ENCODE measurements at regions not wholly inside any gene's neighbourhood (a gene's known extent, or its start where the extent isn't known, plus 50 kb on each side); places are given as distances from the start of the nearest gene placed in this dataset.

- TF ChIP-seq ZNF10 (tag by site-specific recombination; IDR thresholded peaks at IDR 0.05) (no peak), ZNF791 (tag by site-specific recombination; IDR thresholded peaks at IDR 0.05) (no peak), ZIC2 (tag by site-specific recombination; IDR thresholded peaks at IDR 0.05) (peak; percentile 76), SCRT2 (tag by site-specific recombination; IDR thresholded peaks at IDR 0.05) (peak; percentile 76), PATZ1 (tag by site-specific recombination; IDR thresholded peaks at IDR 0.05) (no peak), ZBTB21 (tag by site-specific recombination; IDR thresholded peaks at IDR 0.05) (peak; percentile 83)
Observed at GRCh38 chr1:115560027-115560426, 81.7 kb upstream of the VANGL1 start (continued).

- CTCF ChIA-PET = interaction anchor here (0.8 kb wide), 1 partner anchor 13 kb away, joined by 3 read pairs; no protein-coding TSS in a partner anchor
- TF ChIP-seq ZNF560 (tag by site-specific recombination; IDR thresholded peaks at IDR 0.05; ENCODE audit: borderline replicate concordance) = no peak
- no peak for TF ChIP-seq ZBTB17 (tag by site-specific recombination; IDR thresholded peaks at IDR 0.05)
- TF ChIP-seq ZNF571 (tag by site-specific recombination; IDR thresholded peaks at IDR 0.05) = no peak
- Histone ChIP-seq H3K4me1 (ENCODE audit: control insufficient read depth, insufficient read depth, low read length) (no peaks in the 10 kb centered on the region), H3K4me3 (ENCODE audit: low read depth, low read length) (no peak overlapping the region), H3K9me3 (ENCODE audit: control insufficient read depth, insufficient read depth, low read depth, low read length) (no peaks in the 10 kb centered on the region), H3K27ac (ENCODE audit: extremely low read depth, low read depth, low read length) (no peak overlapping the region), H3K36me3 (ENCODE audit: control insufficient read depth in 2 of 2, insufficient read depth in 1 of 2, low read length in 2 of 2) (no peaks in the 10 kb centered on the region)
- POLR2A ChIA-PET = no interaction called here
Observed at GRCh38 chr1:115558275-115558674, 83.5 kb upstream of the VANGL1 start.

GRCh38 chr1:115557715-115558114 lies 84.1 kb upstream of the VANGL1 start:
- no peak overlapping the region for H3K4me3 ChIP-seq (ENCODE audit: low read depth, low read length)
- POLR2A ChIA-PET = no interaction called here
- TF ChIP-seq ZNF350 (tag by site-specific recombination; IDR thresholded peaks at IDR 0.05) = 0 out of 2 replicates have a peak, but pooled peaks have one; percentile 7
- TF ChIP-seq RBAK (tag by site-specific recombination; IDR thresholded peaks at IDR 0.05) = no peak
- TF ChIP-seq ZIC2 (tag by site-specific recombination; IDR thresholded peaks at IDR 0.05) = peak; percentile 29; the same call in 1 of the 2 replicates
- TF ChIP-seq ZNF660 (tag by site-specific recombination; IDR thresholded peaks at IDR 0.05) = peak; percentile 66; the same call in 1 of the 2 replicates
- no peak for TF ChIP-seq ZXDB (tag by site-specific recombination; IDR thresholded peaks at IDR 0.05)
- H3K4me1 ChIP-seq (ENCODE audit: control insufficient read depth, insufficient read depth, low read length) = no peaks in the 10 kb centered on the region
- no peak overlapping the region for H3K27ac ChIP-seq (ENCODE audit: extremely low read depth, low read depth, low read length)
- no peaks in the 10 kb centered on the region for H3K9me3 ChIP-seq (ENCODE audit: control insufficient read depth, insufficient read depth, low read depth, low read length)
- CTCF ChIA-PET = interaction anchor here (1.8 kb wide), 1 partner anchor 38 kb away, joined by 9 read pairs; no protein-coding TSS in a partner anchor
- no peaks in the 10 kb centered on the region for H3K36me3 ChIP-seq (ENCODE audit: control insufficient read depth in 2 of 2, insufficient read depth in 1 of 2, low read length in 2 of 2)

GRCh38 chr1:115556236-115556635 lies 85.5 kb upstream of the VANGL1 start:
- no peaks in the 10 kb centered on the region for H3K4me1 ChIP-seq (ENCODE audit: control insufficient read depth, insufficient read depth, low read length)
- no peak for TF ChIP-seq ZSCAN5A (tag by site-specific recombination; IDR thresholded peaks at IDR 0.05)
- no peak for TF ChIP-seq ZNF785 (tag by site-specific recombination; IDR thresholded peaks at IDR 0.05)
- no peak for TF ChIP-seq ZNF580 (tag by site-specific recombination; IDR thresholded peaks at IDR 0.05)
- no peak for TF ChIP-seq ZNF521 (tag by site-specific recombination; IDR thresholded peaks at IDR 0.05)
- no peak for TF ChIP-seq ZNF626 (tag by site-specific recombination; IDR thresholded peaks at IDR 0.05)
- no peak for TF ChIP-seq RBAK (tag by site-specific recombination; IDR thresholded peaks at IDR 0.05)
- no peak for TF ChIP-seq ZBTB11 (tag by site-specific recombination; conservative IDR thresholded peaks at IDR 0.05; ENCODE audit: low read depth)
- TF ChIP-seq KLF1 (tag by site-specific recombination; IDR thresholded peaks at IDR 0.05) = no peak
- no peak for TF ChIP-seq ZNF555 (tag by site-specific recombination; conservative IDR thresholded peaks at IDR 0.05)
- TF ChIP-seq KLF16 (tag by site-specific recombination; IDR thresholded peaks at IDR 0.05) = no peak
- no peaks in the 10 kb centered on the region for H3K9me3 ChIP-seq (ENCODE audit: control insufficient read depth, insufficient read depth, low read depth, low read length)
- H3K27ac ChIP-seq (ENCODE audit: extremely low read depth, low read depth, low read length) = no peak overlapping the region
- POLR2A ChIA-PET = no interaction called here
- H3K4me3 ChIP-seq (ENCODE audit: low read depth, low read length) = no peak overlapping the region
- H3K36me3 ChIP-seq (ENCODE audit: control insufficient read depth in 2 of 2, insufficient read depth in 1 of 2, low read length in 2 of 2) = no peaks in the 10 kb centered on the region
- CTCF ChIA-PET = interaction anchor here (1.8 kb wide), 1 partner anchor 39 kb away, joined by 9 read pairs; no protein-coding TSS in a partner anchor
